ENCODE measurements at regions not wholly inside any gene's neighbourhood (a gene's known extent, or its start where the extent isn't known, plus 50 kb on each side); places are given as distances from the start of the nearest gene placed in this dataset.

GRCh38 chr2:160876029-160876428 is 284.2 kb upstream of the TANK start:
- FAIRE-seq = no peak
- Histone ChIP-seq H3K9me3 (ENCODE audit: control insufficient read depth in 2 of 3, insufficient read depth in 1 of 3, low read length in 3 of 3) (no peaks in the 10 kb centered on the region), H3K27me3 (ENCODE audit: control insufficient read depth, insufficient read depth, low read length) (no peaks in the 10 kb centered on the region), H3K9ac (ENCODE audit: low read length in 3 of 3) (no peak overlapping the region), H3K4me1 (ENCODE audit: control insufficient read depth in 2 of 3, insufficient read depth in 2 of 3, low read depth in 1 of 3, low read length in 3 of 3) (no peaks in the 10 kb centered on the region), H3K27ac (ENCODE audit: low read depth in 2 of 2, low read length in 2 of 2) (no peak overlapping the region), H3K4me3 (ENCODE audit: low read length in 3 of 3) (no peak overlapping the region), H3K36me3 (ENCODE audit: control insufficient read depth in 2 of 3, insufficient read depth in 3 of 3, low read length in 3 of 3) (no peaks in the 10 kb centered on the region)
- intact Hi-C loops (cut with DNase I) = no loop called here
- DNase-seq = no peak
- no peak for TF ChIP-seq CTCF (IDR thresholded peaks at IDR 0.05; ENCODE audit: borderline replicate concordance, extremely low read depth, insufficient read depth)

- FAIRE-seq = no peak
- no peak for TF ChIP-seq CTCF (IDR thresholded peaks at IDR 0.05; ENCODE audit: borderline replicate concordance, extremely low read depth, insufficient read depth)
Observed at GRCh38 chr2:160876765-160877164, 283.5 kb upstream of the TANK start.

GRCh38 chr2:160878618-160879017 is 281.6 kb upstream of the TANK start:
- no peak for TF ChIP-seq CTCF (IDR thresholded peaks at IDR 0.05; ENCODE audit: borderline replicate concordance, extremely low read depth, insufficient read depth)
- no peak for FAIRE-seq
- DNase-seq = no peak
- H3K9ac ChIP-seq (ENCODE audit: low read length in 3 of 3) = no peak overlapping the region
- no peak overlapping the region for H3K4me3 ChIP-seq (ENCODE audit: low read length in 3 of 3)
- intact Hi-C loops (cut with DNase I) = no loop called here
- H3K27me3 ChIP-seq (ENCODE audit: control insufficient read depth, insufficient read depth, low read length) = no peaks in the 10 kb centered on the region
- no peak overlapping the region for H3K27ac ChIP-seq (ENCODE audit: low read depth in 2 of 2, low read length in 2 of 2)
- H3K4me1 ChIP-seq (ENCODE audit: control insufficient read depth in 2 of 3, insufficient read depth in 2 of 3, low read depth in 1 of 3, low read length in 3 of 3) = no peaks in the 10 kb centered on the region
- H3K36me3 ChIP-seq (ENCODE audit: control insufficient read depth in 2 of 3, insufficient read depth in 3 of 3, low read length in 3 of 3) = no peaks in the 10 kb centered on the region
- no peaks in the 10 kb centered on the region for H3K9me3 ChIP-seq (ENCODE audit: control insufficient read depth in 2 of 3, insufficient read depth in 1 of 3, low read length in 3 of 3)

More at GRCh38 chr2:160876765-160877164, 283.5 kb upstream of the TANK start:
- intact Hi-C loops (cut with DNase I) = no loop called here
- Histone ChIP-seq H3K36me3 (ENCODE audit: control insufficient read depth in 2 of 3, insufficient read depth in 3 of 3, low read length in 3 of 3) (no peaks in the 10 kb centered on the region), H3K4me1 (ENCODE audit: control insufficient read depth in 2 of 3, insufficient read depth in 2 of 3, low read depth in 1 of 3, low read length in 3 of 3) (no peaks in the 10 kb centered on the region), H3K27ac (ENCODE audit: low read depth in 2 of 2, low read length in 2 of 2) (no peak overlapping the region), H3K4me3 (ENCODE audit: low read length in 3 of 3) (no peak overlapping the region), H3K9me3 (ENCODE audit: control insufficient read depth in 2 of 3, insufficient read depth in 1 of 3, low read length in 3 of 3) (no peaks in the 10 kb centered on the region), H3K27me3 (ENCODE audit: control insufficient read depth, insufficient read depth, low read length) (no peaks in the 10 kb centered on the region), H3K9ac (ENCODE audit: low read length in 3 of 3) (no peak overlapping the region)
- DNase-seq = no peak

- H3K4me3 ChIP-seq (ENCODE audit: low read length in 3 of 3) = no peak overlapping the region
- DNase-seq (no peak), FAIRE-seq (no peak)
- H3K9me3 ChIP-seq (ENCODE audit: control insufficient read depth in 2 of 3, insufficient read depth in 1 of 3, low read length in 3 of 3) = no peaks in the 10 kb centered on the region
- no peak overlapping the region for H3K27ac ChIP-seq (ENCODE audit: low read depth in 2 of 2, low read length in 2 of 2)
- H3K36me3 ChIP-seq (ENCODE audit: control insufficient read depth in 2 of 3, insufficient read depth in 3 of 3, low read length in 3 of 3) = no peaks in the 10 kb centered on the region
- H3K4me1 ChIP-seq (ENCODE audit: control insufficient read depth in 2 of 3, insufficient read depth in 2 of 3, low read depth in 1 of 3, low read length in 3 of 3) = no peaks in the 10 kb centered on the region
- H3K9ac ChIP-seq (ENCODE audit: low read length in 3 of 3) = no peak overlapping the region
- intact Hi-C loops (cut with DNase I) = no loop called here
- no peaks in the 10 kb centered on the region for H3K27me3 ChIP-seq (ENCODE audit: control insufficient read depth, insufficient read depth, low read length)
- no peak for TF ChIP-seq CTCF (IDR thresholded peaks at IDR 0.05; ENCODE audit: borderline replicate concordance, extremely low read depth, insufficient read depth)
Observed at GRCh38 chr2:160882906-160883305, 277.3 kb upstream of the TANK start.
